GM20000 (cell line): ENCODE measurements at regions not wholly inside any gene's neighbourhood (a gene's known extent, or its start where the extent isn't known, plus 50 kb on each side); places are given as distances from the start of the nearest gene placed in this dataset.
"Not testable (repeated sequence)": the region's sequence is repeated elsewhere in the genome, so short reads cannot be mapped to it uniquely, and the experiment has no call there.

Experiments used
- DNase-seq: peaks from one replicate; pipeline ENCODE4 v3.0.0; 2012; ENCODE audit warnings: low spot score
- TF ChIP-seq, protein P1 (sequence below): IDR thresholded peaks from 2 replicates; pipeline ENCODE4 v1.5.1; 2012; ENCODE audit warnings: mild to moderate bottlenecking, control low read depth; ENCODE audit errors: extremely low read depth, missing control alignments

DNA sequence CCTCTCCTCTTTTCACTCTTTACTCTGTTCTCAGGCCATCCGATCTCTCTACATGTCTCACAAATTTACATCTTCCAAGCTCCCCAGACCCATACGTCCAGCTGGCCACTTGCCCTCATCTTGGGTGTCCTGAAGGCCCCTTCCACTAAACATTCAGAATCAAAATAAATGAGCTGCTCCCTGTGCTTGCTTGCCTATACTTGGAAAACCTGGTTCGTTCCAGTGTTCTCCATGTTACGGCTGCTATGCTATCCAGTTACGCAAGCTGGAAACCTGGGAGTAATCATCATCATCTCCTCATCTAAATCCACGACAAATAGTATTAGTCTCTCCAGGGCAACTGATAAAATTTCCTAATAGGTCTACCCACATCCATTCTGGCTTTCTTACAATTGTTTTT, 165.0 kb upstream of the FBXL17 start:
- DNase-seq: no peak
- TF ChIP-seq, protein P1, sequence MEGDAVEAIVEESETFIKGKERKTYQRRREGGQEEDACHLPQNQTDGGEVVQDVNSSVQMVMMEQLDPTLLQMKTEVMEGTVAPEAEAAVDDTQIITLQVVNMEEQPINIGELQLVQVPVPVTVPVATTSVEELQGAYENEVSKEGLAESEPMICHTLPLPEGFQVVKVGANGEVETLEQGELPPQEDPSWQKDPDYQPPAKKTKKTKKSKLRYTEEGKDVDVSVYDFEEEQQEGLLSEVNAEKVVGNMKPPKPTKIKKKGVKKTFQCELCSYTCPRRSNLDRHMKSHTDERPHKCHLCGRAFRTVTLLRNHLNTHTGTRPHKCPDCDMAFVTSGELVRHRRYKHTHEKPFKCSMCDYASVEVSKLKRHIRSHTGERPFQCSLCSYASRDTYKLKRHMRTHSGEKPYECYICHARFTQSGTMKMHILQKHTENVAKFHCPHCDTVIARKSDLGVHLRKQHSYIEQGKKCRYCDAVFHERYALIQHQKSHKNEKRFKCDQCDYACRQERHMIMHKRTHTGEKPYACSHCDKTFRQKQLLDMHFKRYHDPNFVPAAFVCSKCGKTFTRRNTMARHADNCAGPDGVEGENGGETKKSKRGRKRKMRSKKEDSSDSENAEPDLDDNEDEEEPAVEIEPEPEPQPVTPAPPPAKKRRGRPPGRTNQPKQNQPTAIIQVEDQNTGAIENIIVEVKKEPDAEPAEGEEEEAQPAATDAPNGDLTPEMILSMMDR: no peak

DNA sequence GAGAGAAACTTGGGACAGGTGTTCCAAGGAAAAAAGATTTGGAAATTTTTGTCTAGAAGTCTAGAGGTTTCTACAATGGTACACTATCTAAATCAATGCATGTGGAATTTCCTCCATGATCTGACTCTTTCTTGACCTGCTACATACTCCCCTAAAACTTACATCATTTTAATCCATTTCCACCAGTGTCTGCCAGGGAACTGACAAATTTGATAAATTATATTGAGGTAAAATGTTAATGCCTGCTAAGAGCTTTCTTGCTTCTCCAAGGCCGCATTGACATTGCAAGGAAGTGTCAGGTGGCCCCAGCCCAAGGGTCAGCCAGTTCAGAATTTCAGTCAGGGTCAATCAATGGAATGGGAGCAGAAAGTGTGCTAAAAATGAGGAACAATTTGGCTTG, 163.4 kb upstream of the FBXL17 start:
- TF ChIP-seq, protein P1: no peak
- DNase-seq: no peak

DNA sequence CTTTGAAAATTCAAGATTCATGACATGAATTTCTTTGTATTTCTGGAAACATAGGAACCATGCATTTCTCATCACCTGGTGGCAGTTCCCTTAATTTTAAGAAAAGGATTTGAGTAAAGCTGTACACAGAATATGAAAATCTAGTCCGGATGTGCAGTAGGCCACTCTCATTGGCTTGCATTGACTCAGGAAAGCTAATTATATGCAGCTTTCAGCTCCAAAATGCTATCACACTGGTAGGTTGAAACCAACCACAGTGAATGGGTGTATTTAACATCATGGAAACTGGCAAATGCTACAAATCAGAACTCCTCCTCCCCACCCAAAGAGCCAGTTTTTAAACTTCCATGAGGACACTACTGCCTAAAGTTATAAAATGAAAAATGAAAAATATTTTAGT, 161.6 kb upstream of the FBXL17 start:
- TF ChIP-seq, protein P1: no peak
- no peak for DNase-seq

GRCh38 chr5:108541836-108542235, 159.9 kb upstream of the FBXL17 start:
- TF ChIP-seq, protein P1: no peak
- no peak for DNase-seq

DNA sequence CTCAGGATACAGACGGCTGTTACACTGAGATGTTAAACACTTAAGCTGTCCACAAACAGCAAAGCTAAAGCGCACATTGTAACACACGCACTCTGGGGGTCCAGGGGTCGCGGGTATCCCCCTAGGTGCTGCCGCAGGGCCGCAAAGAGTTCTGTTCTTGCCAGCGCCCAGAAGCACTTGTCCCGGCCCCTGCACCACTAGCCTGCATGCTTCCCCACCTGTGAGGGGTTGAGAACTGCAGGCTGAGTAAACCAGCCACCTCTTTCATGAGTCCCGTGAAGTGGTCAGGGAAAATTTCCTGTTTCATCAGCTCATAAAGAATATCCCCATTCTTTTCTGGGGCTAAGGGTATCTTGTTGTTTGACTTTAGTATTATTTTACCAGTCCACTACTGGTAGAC, 154.4 kb upstream of the FBXL17 start:
- TF ChIP-seq, protein P1: no peak
- DNase-seq: no peak

GRCh38 chr5:108532129-108532445, 150.2 kb upstream of the FBXL17 start:
- DNase-seq: not testable (repeated sequence)

GRCh38 chr5:108531367-108532128, 149.7 kb upstream of the FBXL17 start:
- no peak for DNase-seq

More at GRCh38 chr5:108531367-108532128, 149.7 kb upstream of the FBXL17 start:
- TF ChIP-seq, protein P1: no peak
